Endodermal cell (in vitro differentiated cells): ENCODE measurements at regions not wholly inside any gene's neighbourhood (a gene's known extent, or its start where the extent isn't known, plus 50 kb on each side); places are given as distances from the start of the nearest gene placed in this dataset.

ENCODE experiments used
- DNase-seq: peaks from one replicate; pipeline ENCODE4 v3.0.0-alpha.2; 2017
- H3K27ac ChIP-seq: 2 replicates; pipeline ENCODE4 v1.5.1; 2013; ENCODE audit warnings: mild to moderate bottlenecking, low read depth, low read length, moderate library complexity
- H3K27me3 ChIP-seq: 2 replicates; pipeline ENCODE4 v1.6.1; 2013; ENCODE audit warnings: mild to moderate bottlenecking, low read length, moderate library complexity; ENCODE audit not compliant: insufficient read depth, control insufficient read depth, poor library complexity, severe bottlenecking
- H3K36me3 ChIP-seq: 2 replicates; pipeline ENCODE4 v1.7.0; 2013; ENCODE audit warnings: mild to moderate bottlenecking, low read length, moderate library complexity; ENCODE audit not compliant: control insufficient read depth, insufficient read depth
- H3K4me1 ChIP-seq: one replicate; pipeline ENCODE4 v1.7.0; 2013; ENCODE audit warnings: low read length; ENCODE audit not compliant: control insufficient read depth, insufficient read depth
- H3K4me3 ChIP-seq: 2 replicates; pipeline ENCODE4 v1.5.1; 2013; ENCODE audit warnings: mild to moderate bottlenecking, low read length, moderate library complexity
- H3K9ac ChIP-seq: 2 replicates; pipeline ENCODE4 v1.6.1; 2013; ENCODE audit warnings: mild to moderate bottlenecking, low read length, moderate library complexity; ENCODE audit not compliant: poor library complexity, severe bottlenecking; ENCODE audit errors: extremely low read depth
- H3K9me3 ChIP-seq: 2 replicates; pipeline ENCODE4 v1.6.1; 2013; ENCODE audit warnings: mild to moderate bottlenecking, low read length, moderate library complexity; ENCODE audit not compliant: control insufficient read depth
- H3K27ac Mint-ChIP-seq: 2 replicates; pipeline ENCODE4 v1.8.0; 2020; ENCODE audit warnings: mixed read lengths
- H3K27me3 Mint-ChIP-seq: 2 replicates; pipeline ENCODE4 v1.8.0; 2021; ENCODE audit warnings: mild to moderate bottlenecking, mixed read lengths; ENCODE audit not compliant: insufficient read depth
- H3K36me3 Mint-ChIP-seq: 2 replicates; pipeline ENCODE4 v1.8.0; 2020; ENCODE audit warnings: low read depth, mixed read lengths
- H3K4me1 Mint-ChIP-seq: 2 replicates; pipeline ENCODE4 v1.8.0; 2020; ENCODE audit warnings: mixed read lengths
- H3K4me3 Mint-ChIP-seq: 2 replicates; pipeline ENCODE4 v1.8.0; 2020; ENCODE audit warnings: mild to moderate bottlenecking, moderate library complexity, mixed read lengths
- H3K9me3 Mint-ChIP-seq: 2 replicates; pipeline ENCODE4 v1.8.0; 2020; ENCODE audit warnings: mild to moderate bottlenecking, mixed read lengths
- CTCF ChIP-seq: fragments of 200-600 bp; sonication (generic); conservative IDR thresholded peaks from 2 replicates; pipeline ENCODE4 v1.5.0; 2021; ENCODE audit warnings: antibody characterized with exemption, mild to moderate bottlenecking
- WGBS, 2 experiments: methylation state at CpG; one replicate each; pipeline versions ENCODE4 v1.1.5 to v1.1.7; 2013; ENCODE audit warnings: missing lambda C conversion rate in 2 of 2, mixed read lengths in 1 of 2; ENCODE audit not compliant: insufficient coverage in 1 of 2, insufficient read length in 1 of 2; 5-methylcytosine and 5-hydroxymethylcytosine counted together

GRCh38 chr14:104288272-104288671 is 149.9 kb downstream of the KIF26A start:
- Mint-ChIP-seq H3K4me1 (peaks cover 23% of the 10 kb centered on the region), H3K27me3 (no peaks in the 10 kb centered on the region), H3K4me3 (no peak overlapping the region), H3K36me3 (no peaks in the 10 kb centered on the region), H3K9me3 (peaks cover 3% of the 10 kb centered on the region), H3K27ac (no peak overlapping the region)
- Histone ChIP-seq H3K36me3 (no peaks in the 10 kb centered on the region), H3K4me1 (peaks cover 2% of the 10 kb centered on the region), H3K27me3 (no peaks in the 10 kb centered on the region), H3K9ac (no peak overlapping the region), H3K9me3 (no peaks in the 10 kb centered on the region), H3K4me3 (no peak overlapping the region), H3K27ac (no peak overlapping the region)
- WGBS, 2 experiments = 88 to 98% methylated on average over 8 to 12 of the region's 12 CpGs
- no peak for TF ChIP-seq CTCF
- peak; percentile 41 for DNase-seq

- no peak overlapping the region for H3K27ac Mint-ChIP-seq
- WGBS, 2 experiments = 93 to 100% methylated on average over 2 to 3 of the region's 3 CpGs
- H3K27me3 ChIP-seq = no peaks in the 10 kb centered on the region
- H3K9me3 ChIP-seq = no peaks in the 10 kb centered on the region
- H3K4me3 Mint-ChIP-seq = no peak overlapping the region
- H3K4me3 ChIP-seq = no peak overlapping the region
- no peaks in the 10 kb centered on the region for H3K36me3 ChIP-seq
- peaks cover 3% of the 10 kb centered on the region for H3K9me3 Mint-ChIP-seq
- peaks cover 2% of the 10 kb centered on the region for H3K4me1 ChIP-seq
- H3K27me3 Mint-ChIP-seq = no peaks in the 10 kb centered on the region
- no peaks in the 10 kb centered on the region for H3K36me3 Mint-ChIP-seq
- H3K4me1 Mint-ChIP-seq = peaks cover 25% of the 10 kb centered on the region
- DNase-seq = no peak
- H3K27ac ChIP-seq = no peak overlapping the region
- no peak for TF ChIP-seq CTCF
- H3K9ac ChIP-seq = no peak overlapping the region
Observed at GRCh38 chr14:104289507-104289906, 151.1 kb downstream of the KIF26A start.

DNA sequence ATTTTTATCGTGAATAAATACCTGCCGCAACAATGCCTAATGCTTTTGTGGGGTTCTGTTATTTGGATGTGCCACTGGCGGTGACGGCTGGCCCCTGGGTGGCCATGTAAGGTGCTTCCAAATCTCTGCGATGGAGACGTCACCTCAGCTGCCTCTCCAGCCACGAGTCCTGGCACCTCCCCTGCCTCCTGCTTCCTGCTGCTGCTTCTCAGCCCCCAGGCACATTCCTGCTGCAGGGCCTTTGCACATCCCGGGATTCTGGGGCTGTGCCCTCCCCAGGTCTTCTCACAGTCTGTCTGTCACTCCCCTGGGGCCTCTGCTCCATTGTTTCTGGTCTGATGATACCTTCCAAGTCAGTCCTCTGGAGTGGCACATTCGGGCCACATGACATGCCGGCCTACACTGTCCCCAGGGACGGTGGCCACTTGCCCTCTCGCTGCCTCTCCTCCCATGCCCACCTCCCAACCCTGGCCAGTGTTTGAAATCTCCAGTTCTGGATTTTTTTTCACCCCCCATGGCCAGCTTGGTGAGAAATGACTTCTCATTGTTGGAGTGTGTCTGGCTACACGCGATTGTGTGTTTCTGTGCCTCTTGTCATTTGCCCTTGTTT is 151.8 kb downstream of the KIF26A start:
- H3K4me3 ChIP-seq = no peak overlapping the region
- no peak overlapping the region for H3K27ac Mint-ChIP-seq
- H3K27ac ChIP-seq = no peak overlapping the region
- DNase-seq = peak; percentile 53
- H3K4me1 ChIP-seq = peaks cover 2% of the 10 kb centered on the region
- no peak overlapping the region for H3K9ac ChIP-seq
- H3K9me3 ChIP-seq = no peaks in the 10 kb centered on the region
- no peaks in the 10 kb centered on the region for H3K36me3 Mint-ChIP-seq
- H3K36me3 ChIP-seq = no peaks in the 10 kb centered on the region
- H3K27me3 ChIP-seq = no peaks in the 10 kb centered on the region
- no peak for TF ChIP-seq CTCF
- peaks cover 26% of the 10 kb centered on the region for H3K4me1 Mint-ChIP-seq
- WGBS, 2 experiments = 72 to 86% methylated on average over 8 to 14 of the region's 14 CpGs
- H3K9me3 Mint-ChIP-seq = peaks cover 3% of the 10 kb centered on the region
- no peaks in the 10 kb centered on the region for H3K27me3 Mint-ChIP-seq
- H3K4me3 Mint-ChIP-seq = no peak overlapping the region
